Panc1 (cell line): ENCODE measurements at regions not wholly inside any gene's neighbourhood (a gene's known extent, or its start where the extent isn't known, plus 50 kb on each side); places are given as distances from the start of the nearest gene placed in this dataset.

Experiments
- CTCF ChIP-seq: fragments of 450-650 bp; IDR thresholded peaks from 2 replicates; pipeline ENCODE4 v1.5.1; 2017; ENCODE audit warnings: mild to moderate bottlenecking
- POLR2AphosphoS5 ChIP-seq: IDR thresholded peaks from 2 replicates; pipeline ENCODE4 v1.6.1; 2012; ENCODE audit warnings: mild to moderate bottlenecking, low read depth, low read length, moderate library complexity

- TF ChIP-seq CTCF = no peak
- TF ChIP-seq POLR2AphosphoS5 = no peak
Observed at GRCh38 chr7:24499871-24500270, 73.4 kb upstream of the PALS2 start.
